Mucosa of gallbladder (tissue), 1 donor: ENCODE measurements at regions not wholly inside any gene's neighbourhood (a gene's known extent, or its start where the extent isn't known, plus 50 kb on each side); places are given as distances from the start of the nearest gene placed in this dataset.

Experiments used
- DNase-seq: peaks from one replicate; pipeline ENCODE4 v3.0.0-alpha.2; 2020; ENCODE audit warnings: low spot score
- donor health status: DM: no; HTN: no; CAD: no.

- DNase-seq = no peak
Measured at GRCh38 chr5:124647352-124647751, 99.1 kb downstream of the ZNF608 start.

DNA sequence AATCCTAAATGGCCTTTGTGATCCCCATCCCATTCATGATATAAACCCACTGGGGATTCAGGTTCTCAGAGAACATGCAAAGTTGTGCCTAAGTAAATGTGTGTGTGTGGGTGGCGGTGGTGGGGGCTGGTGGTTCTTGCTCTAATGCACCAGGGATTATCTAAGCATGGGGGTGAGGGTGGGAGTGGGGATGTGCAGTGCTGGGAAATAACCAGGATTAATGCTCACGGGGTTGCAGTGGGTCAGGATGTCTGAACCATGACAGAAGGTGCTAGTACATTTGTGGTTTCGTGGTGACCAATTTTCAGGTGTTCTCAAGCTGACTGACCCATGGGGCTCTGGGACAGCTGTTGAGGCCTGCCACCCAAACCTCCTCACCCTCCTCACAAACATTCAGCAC is 101.0 kb downstream of the ZNF608 start:
- no peak for DNase-seq

GRCh38 chr5:124644582-124644981 is 101.9 kb downstream of the ZNF608 start:
- DNase-seq = no peak

DNA sequence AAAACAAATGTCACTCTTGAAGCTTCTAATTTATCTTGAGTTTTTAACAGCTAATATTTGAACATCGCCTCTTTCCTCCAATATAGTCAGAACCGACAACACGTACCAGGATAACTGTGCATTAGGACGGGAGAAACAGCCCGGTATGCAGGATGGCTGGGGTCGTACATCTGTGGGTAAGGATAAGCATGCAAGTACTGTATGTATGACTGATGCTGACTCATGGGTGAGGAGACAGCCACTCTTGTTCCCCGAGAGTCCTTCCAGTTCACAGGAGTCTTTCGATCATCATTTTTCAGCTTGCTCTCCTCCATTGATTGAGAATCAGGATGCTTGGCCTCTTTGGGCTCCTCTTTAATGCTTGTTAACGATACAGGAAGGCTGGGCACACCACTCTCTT is 102.3 kb downstream of the ZNF608 start:
- DNase-seq = no peak

DNA sequence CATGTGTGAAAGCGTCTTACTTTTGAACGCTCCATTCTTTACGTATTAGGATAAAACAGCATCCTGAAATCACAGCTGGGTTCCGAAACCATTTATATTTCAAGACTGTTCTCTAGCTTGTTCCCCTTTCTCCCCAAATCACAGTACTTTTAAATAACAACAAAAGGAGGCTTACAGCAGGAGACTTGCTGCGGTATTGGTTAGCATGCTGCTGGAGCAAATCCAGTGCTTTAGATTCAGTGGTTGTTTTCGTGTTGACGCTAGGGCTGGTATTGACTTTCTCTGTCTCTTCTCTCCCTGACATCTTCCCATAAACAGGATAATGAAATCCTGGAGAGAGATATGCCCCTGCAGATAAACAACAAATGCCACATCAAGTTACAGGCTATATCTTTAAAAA is 103.1 kb downstream of the ZNF608 start:
- no peak for DNase-seq

DNA sequence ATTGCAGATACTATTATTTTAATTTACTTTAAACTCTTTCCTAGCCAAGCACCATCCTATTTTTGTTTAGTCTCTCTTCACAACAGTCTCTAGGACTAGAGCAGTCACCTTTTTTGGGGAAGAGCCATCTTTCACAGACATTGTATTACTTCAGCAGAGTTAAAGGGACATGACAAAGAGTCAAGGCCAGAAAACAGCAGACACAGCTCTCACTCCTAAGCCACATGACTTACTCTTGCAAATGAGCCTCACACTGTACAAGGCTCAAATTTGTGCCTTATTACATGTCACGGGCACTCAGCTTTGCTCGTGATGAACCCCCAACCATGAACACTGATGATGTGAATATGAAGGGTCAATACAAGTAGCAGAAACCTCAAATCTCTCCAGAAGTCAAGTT is 104.3 kb downstream of the ZNF608 start:
- DNase-seq = no peak

DNA sequence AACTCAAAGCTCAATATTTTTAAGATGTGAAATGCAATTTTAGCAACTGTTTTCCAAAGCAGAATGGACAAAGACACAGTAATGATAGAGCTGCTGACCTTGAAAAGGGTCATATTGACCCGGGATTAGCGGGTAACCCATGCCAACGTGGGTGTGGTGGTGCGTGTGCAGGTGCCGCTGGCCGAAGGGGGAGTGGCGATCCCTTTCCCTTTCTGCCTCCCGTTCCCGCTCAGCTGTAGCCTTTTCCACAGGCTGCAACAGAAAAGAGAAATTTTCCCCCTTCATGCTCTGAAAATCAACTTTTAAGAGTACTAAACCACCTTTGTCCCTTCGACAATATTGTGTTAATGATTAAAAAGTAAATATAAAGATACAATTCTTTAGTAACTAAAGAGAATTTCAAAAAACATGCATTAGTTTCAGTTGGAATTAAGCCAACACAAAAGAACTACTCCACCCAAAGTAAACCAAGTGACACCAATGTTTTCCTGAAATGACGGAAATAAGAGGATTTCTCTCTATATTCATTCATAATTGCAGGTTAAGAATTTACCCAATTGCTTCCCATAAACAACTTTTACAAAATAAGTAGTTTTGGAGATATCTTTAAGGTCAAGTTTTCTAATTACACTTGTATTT is 105.2 kb downstream of the ZNF608 start:
- DNase-seq = no peak

DNA sequence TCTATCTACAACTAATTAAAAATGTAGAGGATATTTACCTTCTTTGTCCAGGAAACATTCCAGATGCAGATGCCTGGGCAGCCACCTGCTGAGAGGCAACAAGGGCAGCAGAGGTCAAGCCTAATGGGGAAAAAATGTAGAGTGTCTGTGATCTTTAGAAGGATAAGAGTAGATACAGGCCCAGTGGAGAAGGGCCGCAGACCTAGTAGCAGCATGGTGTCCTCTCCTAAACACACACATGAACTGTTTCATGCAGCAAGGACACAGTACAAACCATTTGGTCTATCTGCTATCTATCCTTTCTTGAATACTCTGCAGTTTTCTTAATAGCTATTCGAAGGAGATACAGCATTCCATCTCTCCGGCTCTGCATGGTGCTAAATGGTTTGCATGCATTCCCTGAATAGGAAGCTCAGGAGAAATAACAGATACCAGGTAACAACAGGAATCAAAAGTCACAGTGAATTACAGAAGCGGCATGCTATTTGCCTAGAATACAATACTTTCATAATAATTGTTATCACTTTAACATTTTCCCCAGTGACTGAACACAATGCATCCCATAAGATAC is 107.3 kb downstream of the ZNF608 start:
- no peak for DNase-seq

DNA sequence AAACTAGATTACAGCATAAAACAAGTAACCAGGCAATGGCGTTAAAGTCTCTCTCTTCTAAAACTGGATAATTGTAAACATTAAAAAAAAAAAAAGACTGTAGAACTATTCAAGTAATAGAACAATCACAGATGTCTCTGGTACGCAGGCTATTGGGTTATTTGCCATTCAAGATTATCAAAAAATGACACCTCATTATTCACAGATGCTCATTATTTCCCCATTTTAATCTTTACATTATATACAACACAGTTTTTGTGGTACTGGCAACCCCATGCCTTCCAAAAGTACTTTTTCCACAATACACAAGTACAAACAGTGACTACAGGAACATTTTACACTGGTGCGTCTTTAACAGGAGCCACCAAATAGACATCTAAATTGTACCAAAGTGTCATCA is 109.4 kb downstream of the ZNF608 start:
- DNase-seq = no peak

GRCh38 chr5:124634741-124635323 is 111.6 kb downstream of the ZNF608 start:
- DNase-seq = no peak

DNA sequence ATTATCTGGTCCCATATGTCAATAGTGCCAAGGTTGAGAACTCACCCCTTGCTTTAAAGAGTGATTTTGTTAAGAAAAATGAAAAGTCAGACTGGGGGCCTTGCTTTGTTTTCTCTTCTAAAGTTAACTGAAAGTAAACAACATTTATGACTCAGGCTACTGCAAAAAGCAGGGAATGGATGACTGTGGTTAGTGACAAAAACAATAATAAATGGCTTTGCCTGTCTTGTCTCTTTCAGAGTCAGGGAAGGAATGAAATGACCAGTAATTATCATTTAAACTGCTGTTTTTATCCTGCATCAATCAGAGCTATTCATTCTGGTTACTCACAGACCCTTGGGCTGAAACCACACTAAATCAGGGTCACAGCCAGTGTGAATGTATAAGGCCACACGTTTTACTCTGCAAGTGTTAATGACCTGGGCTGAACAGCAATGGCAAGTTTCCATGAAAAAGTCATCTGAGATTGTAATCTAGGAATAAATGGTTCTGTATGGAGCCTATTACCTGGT is 112.2 kb downstream of the ZNF608 start:
- DNase-seq = no peak

GRCh38 chr5:124633209-124633608 is 113.2 kb downstream of the ZNF608 start:
- DNase-seq = no peak

DNA sequence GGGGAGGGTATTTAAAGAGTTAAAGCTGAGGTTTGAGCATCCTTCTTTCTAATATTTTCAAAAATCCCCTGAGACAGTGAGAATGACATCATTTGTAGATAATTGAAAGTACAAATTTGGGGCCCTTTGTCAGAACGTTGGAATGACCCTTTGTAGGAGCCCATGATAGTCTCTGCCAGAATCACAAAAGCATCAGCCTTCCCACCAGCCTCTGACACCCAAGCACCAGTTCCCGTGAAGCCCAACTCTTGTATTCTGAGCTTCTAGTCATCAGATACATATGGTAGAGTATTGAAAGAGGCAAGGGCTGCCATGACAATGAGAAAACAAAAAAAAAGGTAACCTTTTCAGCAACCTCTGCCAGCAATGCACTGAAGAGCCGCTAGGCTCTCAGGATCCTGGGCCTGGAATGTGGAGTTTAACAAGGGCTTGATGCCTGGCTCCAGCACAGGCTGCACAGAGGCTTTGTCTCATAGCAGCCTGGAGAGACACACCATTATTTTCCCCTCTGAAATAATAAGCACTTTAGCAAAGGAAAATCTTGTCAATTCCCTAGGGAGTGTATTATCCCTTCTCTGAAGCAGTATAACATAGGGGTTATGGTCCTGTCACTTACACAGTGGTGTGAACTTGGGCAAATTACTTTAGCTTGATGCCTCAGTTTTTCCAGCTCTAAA is 114.4 kb downstream of the ZNF608 start:
- no peak for DNase-seq

DNA sequence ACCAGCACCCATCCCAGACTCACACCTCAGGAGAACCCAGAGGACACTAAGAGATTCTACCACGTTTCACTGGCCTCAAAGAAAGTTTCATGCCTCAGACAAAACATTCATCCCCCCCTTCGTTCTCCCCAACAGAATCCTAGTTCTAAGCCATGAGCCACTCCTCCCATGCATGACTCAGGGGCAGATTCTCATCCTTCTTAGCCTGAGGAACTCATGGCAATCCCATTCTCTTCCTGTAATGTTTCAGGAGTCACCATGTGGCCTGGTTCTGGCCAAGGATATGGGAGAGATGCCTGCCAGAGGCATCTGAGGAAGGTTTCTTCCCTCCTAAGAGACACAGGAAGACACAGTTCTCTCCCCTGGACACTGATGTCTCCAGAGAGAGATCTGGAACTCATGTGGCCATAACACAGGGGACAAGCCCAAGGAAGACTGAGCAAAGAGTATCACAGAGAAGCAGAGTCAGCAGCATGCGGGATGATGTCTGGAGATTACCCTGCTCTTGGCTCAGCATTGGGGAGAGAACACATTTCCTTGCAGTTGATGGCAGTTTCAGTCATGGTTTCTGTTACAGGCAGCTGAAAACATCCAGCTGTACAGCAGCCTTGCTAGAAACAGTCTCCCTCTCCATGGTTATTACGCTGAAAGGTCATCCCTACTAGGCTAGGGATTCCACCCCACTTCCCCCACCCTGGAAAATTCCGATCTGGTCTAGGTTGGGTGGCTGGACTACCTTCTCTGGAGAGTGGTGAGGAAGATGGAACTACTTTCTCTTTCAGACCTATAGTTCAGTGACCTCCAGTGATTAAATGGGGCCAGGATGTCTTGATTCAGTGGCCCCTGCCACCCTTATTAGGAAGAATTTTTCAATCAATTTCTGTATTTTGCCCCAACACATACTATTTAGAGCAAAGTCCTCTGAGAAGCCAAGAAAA is 115.4 kb downstream of the ZNF608 start:
- DNase-seq = no peak

- peak; percentile 56 for DNase-seq
Measured at GRCh38 chr5:124628721-124629596, 117.5 kb downstream of the ZNF608 start.

DNA sequence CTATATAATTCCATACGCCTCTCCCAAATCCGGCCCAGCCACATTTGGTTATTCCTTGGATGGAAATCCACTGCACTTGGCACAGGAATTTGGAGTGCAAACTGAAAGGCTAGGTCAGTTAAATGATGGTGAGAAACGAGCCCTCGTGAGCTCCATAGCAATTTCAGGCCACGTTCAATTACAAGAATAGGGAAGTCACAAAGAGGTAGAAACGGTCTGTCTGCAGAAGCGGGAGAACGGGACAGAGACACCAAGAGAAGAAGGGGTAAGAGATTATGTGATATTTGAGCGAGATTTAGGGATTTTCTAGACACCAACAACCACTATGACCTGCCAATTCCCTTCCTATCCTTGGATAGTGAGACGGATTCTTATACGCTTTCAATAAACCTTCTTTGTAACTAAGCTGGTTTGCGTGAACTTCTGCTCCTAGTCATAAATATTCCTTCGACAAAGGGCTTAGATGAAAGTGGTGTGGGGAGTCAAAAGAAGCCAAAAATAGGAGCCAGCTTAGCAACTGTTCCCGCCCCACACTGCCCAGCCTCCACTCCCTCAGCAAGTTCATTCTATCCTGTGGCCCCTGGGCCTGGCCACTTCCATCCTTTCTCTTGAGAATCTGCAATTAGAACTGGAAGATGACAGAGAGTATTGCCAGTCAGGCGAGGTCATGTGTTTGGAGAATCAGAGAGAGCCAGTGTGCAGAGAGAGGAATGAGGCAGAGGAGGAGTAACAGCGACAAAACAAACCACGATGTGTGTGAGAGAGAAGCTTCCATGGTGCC is 118.4 kb downstream of the ZNF608 start:
- no peak for DNase-seq

- DNase-seq = no peak
Measured at GRCh38 chr5:124626053-124626452, 120.4 kb downstream of the ZNF608 start.

- DNase-seq = no peak
Measured at GRCh38 chr5:124623265-124623664, 123.2 kb downstream of the ZNF608 start.

DNA sequence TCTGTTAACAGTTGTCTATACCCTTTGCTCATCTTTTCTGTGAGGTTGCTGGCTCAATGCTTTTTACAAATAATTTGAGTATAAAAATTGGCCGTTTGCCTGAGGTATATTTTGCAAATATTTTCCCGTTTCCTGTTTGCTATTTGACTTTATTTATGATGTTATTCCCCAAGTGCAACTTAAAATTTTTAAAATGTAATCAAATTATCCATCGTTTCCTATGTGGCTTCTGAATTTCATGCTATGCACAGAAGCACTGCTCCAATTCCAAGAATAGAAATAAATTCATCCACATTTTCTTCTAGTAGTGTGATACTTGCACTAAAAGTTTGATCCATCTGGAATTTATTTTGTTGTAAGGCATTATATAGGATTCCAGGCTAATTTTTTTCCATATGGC is 123.6 kb downstream of the ZNF608 start:
- DNase-seq = no peak

- no peak for DNase-seq
Measured at GRCh38 chr5:124621279-124621678, 125.2 kb downstream of the ZNF608 start.
